LNCaP clone FGC (cell line): ENCODE measurements at regions not wholly inside any gene's neighbourhood (a gene's known extent, or its start where the extent isn't known, plus 50 kb on each side); places are given as distances from the start of the nearest gene placed in this dataset.

ENCODE experiments used
- DNase-seq: peaks from one replicate; pipeline ENCODE4 v3.0.0-alpha.2; 2011; ENCODE audit warnings: low read depth
- H3K4me3 ChIP-seq: 2 replicates; pipeline ENCODE4 v1.5.1; 2011; ENCODE audit warnings: mild to moderate bottlenecking, low read depth, low read length, control low read depth
- CTCF ChIP-seq: IDR thresholded peaks from 2 replicates; pipeline ENCODE4 v1.5.1; 2012; ENCODE audit warnings: mild to moderate bottlenecking; ENCODE audit not compliant: control insufficient read depth, insufficient read depth; ENCODE audit errors: extremely low read depth

- no peak for DNase-seq
- TF ChIP-seq CTCF: no peak
- H3K4me3 ChIP-seq: no peak overlapping the region
Measured at GRCh38 chr14:100386846-100387245, 63.7 kb downstream of the SLC25A47 start.

GRCh38 chr14:100387450-100387849, 64.3 kb downstream of the SLC25A47 start:
- no peak overlapping the region for H3K4me3 ChIP-seq
- no peak for TF ChIP-seq CTCF
- no peak for DNase-seq

- no peak overlapping the region for H3K4me3 ChIP-seq
- DNase-seq: no peak
- TF ChIP-seq CTCF: no peak
Measured at GRCh38 chr14:100388103-100389054, 65.2 kb downstream of the SLC25A47 start.

- no peak for TF ChIP-seq CTCF
Measured at GRCh38 chr14:100389497-100390104, 66.5 kb downstream of the SLC25A47 start.

GRCh38 chr14:100391173-100391572, 68.0 kb downstream of the SLC25A47 start:
- no peak for DNase-seq

More at GRCh38 chr14:100389497-100390104, 66.5 kb downstream of the SLC25A47 start:
- no peak overlapping the region for H3K4me3 ChIP-seq
- no peak for DNase-seq

GRCh38 chr14:100391724-100392123, 68.6 kb downstream of the SLC25A47 start:
- no peak for DNase-seq
- H3K4me3 ChIP-seq: no peak overlapping the region
- no peak for TF ChIP-seq CTCF

More at GRCh38 chr14:100391173-100391572, 68.0 kb downstream of the SLC25A47 start:
- no peak for TF ChIP-seq CTCF
- no peak overlapping the region for H3K4me3 ChIP-seq

- no peak for DNase-seq
- no peak for TF ChIP-seq CTCF
- H3K4me3 ChIP-seq: no peak overlapping the region
Measured at GRCh38 chr14:100392356-100392755, 69.2 kb downstream of the SLC25A47 start.
